ENCODE measurements at regions not wholly inside any gene's neighbourhood (a gene's known extent, or its start where the extent isn't known, plus 50 kb on each side); places are given as distances from the start of the nearest gene placed in this dataset.
"Not testable (repeated sequence)": the region's sequence is repeated elsewhere in the genome, so short reads cannot be mapped to it uniquely, and the experiment has no call there.

- in situ Hi-C loops (cut with MboI; ENCODE audit: low sequenced_read_pairs) = no loop called here
Measured at GRCh38 chr10:63901881-63902280, 380.7 kb downstream of the REEP3 start.

GRCh38 chr10:63910806-63911205 is 389.6 kb downstream of the REEP3 start:
- in situ Hi-C loops (cut with MboI; ENCODE audit: low sequenced_read_pairs) = no loop called here

- in situ Hi-C loops (cut with MboI; ENCODE audit: low sequenced_read_pairs) = no loop called here
Measured at GRCh38 chr10:63915240-63915639, 394.0 kb downstream of the REEP3 start.

- in situ Hi-C loops (cut with MboI; ENCODE audit: low sequenced_read_pairs) = no loop called here
Measured at GRCh38 chr10:63917363-63917762, 396.2 kb downstream of the REEP3 start.

- in situ Hi-C loops (cut with MboI; ENCODE audit: low sequenced_read_pairs) = no loop called here
Measured at GRCh38 chr10:63919575-63920279, 398.5 kb downstream of the REEP3 start.

- in situ Hi-C loops (cut with MboI; ENCODE audit: low sequenced_read_pairs) = no loop called here
Measured at GRCh38 chr10:63920926-63921325, 399.7 kb downstream of the REEP3 start.

- in situ Hi-C loops (cut with MboI; ENCODE audit: low sequenced_read_pairs) = no loop called here
Measured at GRCh38 chr10:63921908-63922467, 400.8 kb downstream of the REEP3 start.

GRCh38 chr10:63922468-63923284 is 401.5 kb downstream of the REEP3 start:
- in situ Hi-C loops (cut with MboI; ENCODE audit: low sequenced_read_pairs) = no loop called here

- in situ Hi-C loops (cut with MboI; ENCODE audit: low sequenced_read_pairs) = no loop called here
Measured at GRCh38 chr10:63929831-63930467, 408.7 kb downstream of the REEP3 start.

GRCh38 chr10:63930584-63930983 is 409.4 kb downstream of the REEP3 start:
- in situ Hi-C loops (cut with MboI; ENCODE audit: low sequenced_read_pairs) = no loop called here

GRCh38 chr10:63935705-63936104 is 414.5 kb downstream of the REEP3 start:
- in situ Hi-C loops (cut with MboI; ENCODE audit: low sequenced_read_pairs) = no loop called here

GRCh38 chr10:63940277-63940922 is 419.2 kb downstream of the REEP3 start:
- in situ Hi-C loops (cut with MboI; ENCODE audit: low sequenced_read_pairs) = no loop called here

- in situ Hi-C loops (cut with MboI; ENCODE audit: low sequenced_read_pairs) = no loop called here
Measured at GRCh38 chr10:63964406-63964805, 443.2 kb downstream of the REEP3 start.

GRCh38 chr10:63965846-63966245 is 444.6 kb downstream of the REEP3 start:
- in situ Hi-C loops (cut with MboI; ENCODE audit: low sequenced_read_pairs) = no loop called here

- in situ Hi-C loops (cut with MboI; ENCODE audit: low sequenced_read_pairs) = no loop called here
Measured at GRCh38 chr10:63972949-63973827, 452.0 kb downstream of the REEP3 start.

- in situ Hi-C loops (cut with MboI; ENCODE audit: low sequenced_read_pairs) = no loop called here
Measured at GRCh38 chr10:63976538-63976937, 455.3 kb downstream of the REEP3 start.

- in situ Hi-C loops (cut with MboI; ENCODE audit: low sequenced_read_pairs) = no loop called here
Measured at GRCh38 chr10:63977329-63977923, 456.2 kb downstream of the REEP3 start.

- in situ Hi-C loops (cut with MboI; ENCODE audit: low sequenced_read_pairs) = not testable (repeated sequence)
Measured at GRCh38 chr10:63980870-63981269, 459.7 kb downstream of the REEP3 start.

GRCh38 chr10:63984061-63984460 is 462.9 kb downstream of the REEP3 start:
- in situ Hi-C loops (cut with MboI; ENCODE audit: low sequenced_read_pairs) = not testable (repeated sequence)

GRCh38 chr10:63986536-63986935 is 465.3 kb downstream of the REEP3 start:
- in situ Hi-C loops (cut with MboI; ENCODE audit: low sequenced_read_pairs) = no loop called here

All from HL-60/S4 (cell line).